HG03039 (cell line): ENCODE measurements at regions not wholly inside any gene's neighbourhood (a gene's known extent, or its start where the extent isn't known, plus 50 kb on each side); places are given as distances from the start of the nearest gene placed in this dataset.
"Not testable (repeated sequence)": the region's sequence is repeated elsewhere in the genome, so short reads cannot be mapped to it uniquely, and the experiment has no call there.

ENCODE experiments used
- ATAC-seq: cut with Tn5 transposase; IDR thresholded peaks from one replicate; pipeline ENCODE4 v1.9.1; 2021; ENCODE audit warnings: mild to moderate bottlenecking, moderate library complexity; ENCODE audit not compliant: unreplicated experiment

DNA sequence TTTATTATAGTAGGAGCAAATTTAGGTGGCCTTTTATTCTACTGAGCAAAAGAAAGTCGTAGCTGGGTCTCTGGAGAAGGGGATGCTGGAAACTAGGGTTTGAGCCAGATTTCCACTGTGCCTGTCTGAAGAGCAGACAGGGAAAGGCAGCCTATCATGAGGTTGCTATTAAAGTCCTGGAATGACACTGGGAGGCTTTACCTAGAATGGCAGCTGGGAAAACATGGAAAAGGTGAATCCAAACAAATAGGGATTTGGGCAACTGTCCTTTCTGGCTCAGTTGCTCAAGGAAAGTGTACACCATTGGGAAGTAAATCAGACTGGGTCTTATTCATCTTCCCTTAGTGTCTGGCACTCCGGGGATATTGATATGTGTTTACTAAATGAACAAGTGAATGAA, 154.6 kb downstream of the MTX2 start:
- ATAC-seq = no peak

GRCh38 chr2:176424746-176425145, 155.5 kb downstream of the MTX2 start:
- no peak for ATAC-seq

DNA sequence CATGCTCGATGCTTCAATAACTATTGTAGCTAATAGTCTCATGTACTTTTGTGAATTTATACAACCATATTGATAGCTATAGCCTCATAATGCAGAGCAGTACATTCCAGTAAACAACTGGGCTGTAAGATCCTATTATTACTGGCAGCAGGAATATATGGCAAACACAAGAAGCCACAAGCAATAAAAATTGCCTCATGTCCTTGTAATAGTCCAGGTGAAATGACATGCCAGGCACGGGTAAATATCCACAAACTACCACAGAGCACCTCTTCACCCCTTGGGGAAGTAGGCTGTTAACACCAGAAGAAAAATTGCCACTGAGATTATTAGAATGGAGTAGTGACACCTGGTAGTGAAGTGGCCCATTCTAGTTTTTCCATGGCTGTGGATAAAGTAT, 158.3 kb downstream of the MTX2 start:
- ATAC-seq = no peak

DNA sequence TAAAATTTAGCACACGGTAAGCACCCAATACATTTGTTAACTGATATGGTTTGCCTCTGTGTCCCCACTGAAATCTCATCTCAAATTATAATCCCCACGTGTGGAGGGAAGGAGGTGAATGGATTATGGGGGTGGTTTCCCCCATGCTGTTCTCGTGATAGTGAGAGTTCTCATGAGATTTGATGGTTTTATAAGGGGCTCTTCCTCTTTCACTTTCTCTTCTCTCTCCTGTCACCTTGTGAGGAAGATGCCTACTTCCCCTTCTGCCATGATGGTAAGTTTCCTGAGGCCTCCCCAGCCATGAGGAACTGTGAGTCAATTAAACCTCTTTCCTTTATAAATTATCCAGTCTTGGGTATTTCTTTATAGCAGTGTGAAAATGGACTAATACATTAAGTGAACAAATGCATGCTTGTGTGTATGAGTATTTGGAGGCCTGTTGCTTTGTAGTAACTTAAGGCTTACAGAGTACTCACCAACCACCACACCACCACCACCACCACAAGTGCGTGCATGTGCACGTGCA, 159.8 kb downstream of the MTX2 start:
- not testable (repeated sequence) for ATAC-seq

- ATAC-seq = no peak
These were observed 163.2 kb downstream of the MTX2 start for GRCh38 chr2:176432434-176432833.

GRCh38 chr2:176435729-176436128, 166.5 kb downstream of the MTX2 start:
- ATAC-seq = no peak

DNA sequence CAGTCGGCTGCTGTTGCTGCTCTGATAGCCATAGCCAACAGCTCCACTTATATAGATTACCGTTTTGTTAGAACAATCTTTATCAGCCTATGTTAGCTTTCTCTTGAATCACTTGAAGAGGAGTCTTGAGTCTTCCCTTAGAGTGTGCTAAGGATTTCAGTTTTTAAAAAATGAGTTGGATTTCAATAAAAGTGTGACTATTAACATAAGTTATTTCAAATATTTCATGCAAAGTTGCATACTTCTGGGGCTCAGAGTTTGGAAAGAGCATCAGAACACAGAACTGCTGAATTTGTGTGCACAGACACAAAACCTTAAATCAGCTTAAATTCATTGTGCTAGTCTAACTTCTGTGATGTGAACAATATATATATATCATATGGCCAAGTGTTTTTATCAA, 174.7 kb downstream of the MTX2 start:
- ATAC-seq = no peak

DNA sequence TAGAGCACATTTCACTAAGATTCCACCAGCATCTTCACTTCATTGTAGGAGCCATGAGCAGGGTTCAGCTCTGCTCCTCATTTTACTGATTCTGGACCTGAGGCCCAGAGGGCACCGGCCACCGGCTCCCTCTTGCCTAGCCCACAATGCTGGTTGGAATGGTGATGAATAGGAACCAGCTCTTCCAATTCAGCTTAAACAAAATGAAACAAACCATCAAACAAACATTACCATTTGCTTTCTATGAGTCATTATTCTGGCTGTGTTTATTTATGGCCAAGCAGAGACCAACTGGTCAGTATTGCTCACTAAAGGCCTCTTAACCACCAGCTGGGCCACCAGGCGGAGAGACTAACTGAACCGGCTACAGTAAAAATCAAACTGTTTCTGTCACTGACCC, 176.7 kb downstream of the MTX2 start:
- ATAC-seq = no peak

GRCh38 chr2:176446718-176447414, 177.6 kb downstream of the MTX2 start:
- ATAC-seq = no peak

DNA sequence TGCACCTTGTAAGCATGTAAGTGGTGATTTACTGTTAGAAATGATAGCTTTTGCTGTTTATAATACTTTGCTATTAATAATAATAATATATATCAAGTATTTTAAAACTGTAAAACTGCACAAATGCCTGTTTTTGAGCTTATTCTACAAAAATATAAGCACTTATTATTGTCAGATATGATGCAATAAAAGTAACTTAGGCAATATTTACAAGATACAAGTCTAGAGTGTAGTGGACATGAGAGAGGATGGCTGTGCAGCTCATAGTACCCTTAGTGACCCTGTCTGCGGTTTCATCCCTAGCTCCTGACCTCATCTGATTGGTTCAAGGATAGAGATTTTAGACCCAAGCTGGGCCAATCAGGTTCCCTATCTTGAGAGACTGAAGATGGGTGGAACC, 178.4 kb downstream of the MTX2 start:
- no peak for ATAC-seq

- ATAC-seq = no peak
These were observed 180.6 kb downstream of the MTX2 start for GRCh38 chr2:176449852-176450251.

DNA sequence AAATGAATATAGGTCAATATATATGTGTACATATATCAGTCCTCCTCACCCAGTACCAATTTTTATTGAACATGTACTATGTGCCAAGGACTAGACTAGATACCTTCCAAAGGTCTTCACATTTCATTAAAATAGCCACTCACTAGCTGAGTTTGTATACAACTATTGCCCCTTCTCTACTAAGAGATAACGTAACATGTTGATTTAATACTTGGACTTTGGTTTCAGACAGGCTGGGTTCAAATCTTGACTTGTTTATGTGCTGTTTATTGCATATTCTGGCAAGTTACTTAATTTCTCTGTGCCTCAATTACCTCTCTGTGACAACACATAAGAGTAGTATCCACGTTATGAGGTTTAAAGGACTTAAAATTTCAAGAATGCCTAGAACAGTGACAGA, 184.5 kb downstream of the MTX2 start:
- ATAC-seq = no peak

DNA sequence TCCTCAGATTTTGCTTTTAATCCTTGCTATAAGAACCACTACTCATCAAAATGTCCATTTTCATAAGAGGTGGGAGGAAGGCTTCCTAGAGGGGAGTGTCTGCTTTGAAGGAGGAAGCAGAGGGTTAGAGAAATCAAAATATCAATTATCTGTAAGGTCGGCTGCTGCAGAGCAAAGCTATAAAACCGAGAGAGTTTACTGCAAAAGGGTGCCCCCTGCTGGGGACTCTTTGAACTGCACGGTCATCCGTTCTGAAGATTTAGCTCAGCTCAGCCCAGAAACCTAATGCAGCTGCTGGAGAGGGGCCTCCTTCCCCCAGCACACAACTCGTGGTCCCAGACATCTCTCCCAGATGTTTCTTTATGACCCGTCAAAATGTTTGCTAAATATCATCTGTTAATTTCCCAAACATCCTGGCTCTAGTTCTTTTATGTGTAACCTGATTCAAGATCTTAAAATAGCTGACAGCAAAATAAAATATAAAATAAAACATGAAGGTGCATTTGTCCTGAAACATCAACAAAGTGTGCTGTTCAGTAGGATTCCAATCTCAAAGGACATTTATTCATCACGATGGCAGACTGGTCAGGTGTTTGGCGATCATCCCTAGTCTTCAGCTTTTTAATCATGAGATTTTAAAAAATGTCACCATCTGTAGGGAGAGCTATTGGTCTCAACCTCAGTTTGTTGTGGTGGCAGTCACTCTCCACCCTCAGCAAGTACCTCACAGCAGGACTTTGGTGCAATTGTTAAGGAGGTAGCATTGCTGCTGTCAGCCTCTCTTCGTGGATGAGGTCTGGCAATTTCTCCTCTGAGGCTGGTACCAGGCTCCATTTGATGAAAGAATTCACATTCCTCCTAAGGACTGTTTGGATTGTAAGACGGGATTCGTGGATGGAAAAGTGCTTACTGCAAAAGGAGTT, 185.9 kb downstream of the MTX2 start:
- peak; percentile 64 for ATAC-seq

DNA sequence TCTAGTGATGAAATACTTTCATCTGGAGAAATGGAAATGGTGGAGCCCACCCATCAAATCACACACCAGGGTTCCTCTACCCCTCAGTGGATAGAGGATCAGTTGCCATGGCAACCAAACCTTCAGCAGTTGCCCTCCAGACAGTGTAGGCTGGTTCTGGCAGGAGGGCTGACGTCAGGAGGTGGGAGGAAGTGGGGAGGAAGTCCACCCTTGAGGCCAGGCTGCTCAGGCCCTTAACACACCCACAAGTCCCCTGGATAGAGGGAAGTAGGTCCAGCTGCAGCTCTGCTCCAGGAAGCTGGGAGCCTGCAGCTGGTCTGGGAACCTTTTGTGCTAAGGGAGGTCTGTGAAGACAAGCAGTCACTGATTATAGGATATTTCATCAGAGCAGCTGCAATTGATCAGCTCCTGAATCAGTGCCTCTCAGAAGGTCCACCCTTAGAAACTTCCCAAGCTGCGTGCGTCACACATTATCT, 186.6 kb downstream of the MTX2 start:
- ATAC-seq = no peak

- no peak for ATAC-seq
These were observed 188.2 kb downstream of the MTX2 start for GRCh38 chr2:176457481-176457880.

GRCh38 chr2:176461098-176461808, 192.0 kb downstream of the MTX2 start:
- ATAC-seq = no peak

- no peak for ATAC-seq
These were observed 192.8 kb downstream of the MTX2 start for GRCh38 chr2:176461809-176462670.

DNA sequence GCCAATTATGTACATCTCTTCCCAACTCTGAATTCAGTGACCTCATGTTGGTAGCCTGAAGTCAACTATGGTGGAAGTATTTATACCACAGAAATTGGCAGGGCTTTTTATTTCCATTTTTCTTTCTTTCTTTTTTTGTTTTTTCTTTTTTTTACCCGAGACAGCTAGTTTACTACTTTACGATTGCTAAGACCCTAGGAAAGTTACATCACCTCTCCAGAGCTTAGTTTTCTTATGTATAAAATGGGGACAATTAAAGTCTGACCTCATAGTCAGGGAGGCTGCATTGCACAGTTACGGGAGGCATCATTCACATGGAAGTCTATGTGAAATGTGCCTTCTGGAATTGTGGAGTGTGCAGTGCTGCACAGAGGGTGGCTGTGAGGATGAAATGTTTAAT, 194.3 kb downstream of the MTX2 start:
- no peak for ATAC-seq

DNA sequence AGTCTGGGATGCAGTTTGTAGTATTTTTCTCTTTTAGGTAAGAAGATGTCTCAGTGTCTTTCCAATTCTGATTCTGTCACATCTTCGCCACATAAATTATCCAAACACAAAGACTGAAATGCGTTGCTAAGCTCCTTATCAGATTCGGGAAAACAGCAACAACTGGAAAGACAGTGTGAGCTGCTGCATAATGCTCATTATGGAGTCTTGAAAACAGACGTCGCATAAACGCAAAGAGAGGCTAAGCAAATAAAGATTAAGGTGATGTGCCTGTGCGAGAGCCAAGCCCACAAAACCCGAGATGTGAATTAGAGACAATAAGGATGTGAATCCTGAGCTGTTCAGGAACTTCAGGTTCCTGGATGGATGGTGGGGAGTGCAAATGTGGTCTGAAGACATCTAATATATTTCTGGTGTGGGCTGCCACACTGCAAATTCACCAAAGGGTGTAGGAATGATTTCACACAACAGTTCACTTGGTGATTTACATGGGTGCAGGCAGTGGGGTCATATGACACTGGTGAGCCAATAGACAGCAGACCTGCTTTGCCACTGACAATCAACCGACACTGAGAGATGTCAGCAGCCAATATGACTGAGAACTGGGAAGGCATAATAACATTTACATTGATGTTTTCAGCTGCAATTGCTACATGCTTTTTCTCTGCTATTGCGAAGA, 195.8 kb downstream of the MTX2 start:
- no peak for ATAC-seq
